ENCODE measurements at regions not wholly inside any gene's neighbourhood (a gene's known extent, or its start where the extent isn't known, plus 50 kb on each side); places are given as distances from the start of the nearest gene placed in this dataset.
"Not testable (repeated sequence)": the region's sequence is repeated elsewhere in the genome, so short reads cannot be mapped to it uniquely, and the experiment has no call there.

GRCh38 chr10:9157656-9158055, 1103.2 kb downstream of the GATA3 start:
- H3K4me3 ChIP-seq (replicated peaks in 1 of 2; ENCODE audit: low read depth in 2 of 2, low read length in 2 of 2): no peak overlapping the region
- no peak for DNase-seq (ENCODE audit: low read depth in 2 of 2)
- TF ChIP-seq CTCF (IDR thresholded peaks at IDR 0.05; ENCODE audit: low read depth, low read length): no peak

GRCh38 chr10:9158675-9159074, 1104.2 kb downstream of the GATA3 start:
- TF ChIP-seq CTCF (IDR thresholded peaks at IDR 0.05; ENCODE audit: low read depth, low read length): no peak
- DNase-seq (ENCODE audit: low read depth in 2 of 2): no peak
- H3K4me3 ChIP-seq (replicated peaks in 1 of 2; ENCODE audit: low read depth in 2 of 2, low read length in 2 of 2): no peak overlapping the region

- H3K4me3 ChIP-seq (replicated peaks in 1 of 2; ENCODE audit: low read depth in 2 of 2, low read length in 2 of 2): no peak overlapping the region
- DNase-seq (ENCODE audit: low read depth in 2 of 2): no peak
- no peak for TF ChIP-seq CTCF (IDR thresholded peaks at IDR 0.05; ENCODE audit: low read depth, low read length)
Observed at GRCh38 chr10:9160275-9160674, 1105.8 kb downstream of the GATA3 start.

- no peak for DNase-seq (ENCODE audit: low read depth in 2 of 2)
- H3K4me3 ChIP-seq (replicated peaks in 1 of 2; ENCODE audit: low read depth in 2 of 2, low read length in 2 of 2): no peak overlapping the region
- no peak for TF ChIP-seq CTCF (IDR thresholded peaks at IDR 0.05; ENCODE audit: low read depth, low read length)
Observed at GRCh38 chr10:9163699-9164098, 1109.2 kb downstream of the GATA3 start.

- DNase-seq (ENCODE audit: low read depth in 2 of 2): no peak
- H3K4me3 ChIP-seq (replicated peaks in 1 of 2; ENCODE audit: low read depth in 2 of 2, low read length in 2 of 2): no peak overlapping the region
- no peak for TF ChIP-seq CTCF (IDR thresholded peaks at IDR 0.05; ENCODE audit: low read depth, low read length)
Observed at GRCh38 chr10:9166770-9167169, 1112.3 kb downstream of the GATA3 start.

- no peak for TF ChIP-seq CTCF (IDR thresholded peaks at IDR 0.05; ENCODE audit: low read depth, low read length)
Observed at GRCh38 chr10:9172276-9172675, 1117.8 kb downstream of the GATA3 start.

GRCh38 chr10:9175200-9175599, 1120.7 kb downstream of the GATA3 start:
- DNase-seq (ENCODE audit: low read depth in 2 of 2): no peak
- H3K4me3 ChIP-seq (replicated peaks in 1 of 2; ENCODE audit: low read depth in 2 of 2, low read length in 2 of 2): no peak overlapping the region
- TF ChIP-seq CTCF (IDR thresholded peaks at IDR 0.05; ENCODE audit: low read depth, low read length): no peak

More at GRCh38 chr10:9172276-9172675, 1117.8 kb downstream of the GATA3 start:
- H3K4me3 ChIP-seq (replicated peaks in 1 of 2; ENCODE audit: low read depth in 2 of 2, low read length in 2 of 2): no peak overlapping the region
- DNase-seq (ENCODE audit: low read depth in 2 of 2): no peak

- DNase-seq (ENCODE audit: low read depth in 2 of 2); H3K4me3 ChIP-seq (replicated peaks in 1 of 2; ENCODE audit: low read depth in 2 of 2, low read length in 2 of 2): not testable (repeated sequence)
Observed at GRCh38 chr10:9183197-9183880, 1128.9 kb downstream of the GATA3 start.
